GM12878 (cell line): ENCODE measurements at regions not wholly inside any gene's neighbourhood (a gene's known extent, or its start where the extent isn't known, plus 50 kb on each side); places are given as distances from the start of the nearest gene placed in this dataset.

ENCODE experiments used
- CEBPB ChIP-seq, 2 experiments: fragments of 150-350 bp in 1 of 2; IDR thresholded peaks; 2 replicates each; pipeline ENCODE4 v1.6.1; 2012 to 2014; ENCODE audit warnings: low read depth in 2 of 2, low read length in 2 of 2, borderline replicate concordance in 1 of 2, inconsistent platforms in 1 of 2
- CTCF ChIP-seq, 3 experiments: IDR thresholded peaks in 2 of 3; conservative IDR thresholded peaks in 1 of 3; 2 replicates each; pipeline ENCODE4 v1.5.1; 2011; ENCODE audit warnings: low read depth in 3 of 3, low read length in 3 of 3, mild to moderate bottlenecking in 3 of 3, control low read depth in 2 of 3, moderate library complexity in 2 of 3, inconsistent platforms in 1 of 3, mixed read lengths in 1 of 3; ENCODE audit not compliant: control insufficient read depth in 2 of 3, insufficient read depth in 1 of 3; ENCODE audit errors: extremely low read depth in 1 of 3
- MEF2A ChIP-seq: IDR thresholded peaks from 2 replicates; pipeline ENCODE4 v1.6.1; 2011; ENCODE audit warnings: low read depth, mild to moderate bottlenecking, low read length, moderate library complexity; ENCODE audit not compliant: insufficient read depth
- POLR2AphosphoS5 ChIP-seq: IDR thresholded peaks from 2 replicates; pipeline ENCODE4 v1.6.1; 2011; ENCODE audit warnings: mild to moderate bottlenecking, low read length, inconsistent platforms

DNA sequence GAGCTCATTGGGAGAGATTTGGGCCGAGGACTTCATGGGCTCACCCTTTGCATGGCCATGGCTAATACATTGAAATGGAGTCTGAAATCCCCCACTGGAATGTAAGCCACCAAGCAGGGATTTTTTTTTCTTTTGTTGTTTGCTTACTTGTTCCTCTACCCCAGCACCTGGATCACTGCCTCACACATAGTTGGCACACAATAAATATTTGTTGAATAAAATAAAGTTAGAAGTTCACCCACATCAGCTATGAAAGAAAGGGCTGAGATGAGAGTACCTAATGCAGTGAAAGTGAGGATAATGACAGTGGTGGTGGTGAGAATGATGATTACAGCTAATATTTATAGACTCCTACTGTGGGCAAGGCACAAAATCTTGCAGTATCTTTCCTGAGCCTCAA lies 98.1 kb upstream of the ANXA1 start:
- TF ChIP-seq CEBPB (IDR thresholded peaks at IDR 0.05; ENCODE audit: borderline replicate concordance in 1 of 2, low read depth in 2 of 2, low read length in 2 of 2) = no peak
- TF ChIP-seq CTCF (IDR thresholded peaks at IDR 0.05 in 2 of 3, conservative IDR thresholded peaks at IDR 0.05 in 1 of 3; ENCODE audit: control insufficient read depth in 2 of 3, extremely low read depth in 1 of 3, insufficient read depth in 1 of 3, low read depth in 3 of 3, low read length in 3 of 3) = no peak
- no peak for TF ChIP-seq MEF2A
- TF ChIP-seq POLR2AphosphoS5 = no peak
